PC-3 (cell line): ENCODE measurements at regions not wholly inside any gene's neighbourhood (a gene's known extent, or its start where the extent isn't known, plus 50 kb on each side); places are given as distances from the start of the nearest gene placed in this dataset.

Source experiments
- CTCF ChIP-seq: fragments of 300-600 bp; sonication (generic); conservative IDR thresholded peaks from 2 replicates; pipeline ENCODE4 v1.5.1; 2017; ENCODE audit warnings: antibody characterized with exemption, low read depth, mild to moderate bottlenecking, low read length
- EZH2 ChIP-seq: fragments of 300-600 bp; sonication (generic); IDR thresholded peaks from one replicate; pipeline ENCODE4 v1.6.1; 2017; ENCODE audit warnings: antibody characterized with exemption, mild to moderate bottlenecking, low read length; ENCODE audit not compliant: unreplicated experiment
- EZH2phosphoT487 ChIP-seq: fragments of 300-600 bp; sonication (generic); IDR thresholded peaks from 2 replicates; pipeline ENCODE4 v1.6.1; 2018; ENCODE audit warnings: mild to moderate bottlenecking, antibody characterized with exemption, low read length, borderline replicate concordance

DNA sequence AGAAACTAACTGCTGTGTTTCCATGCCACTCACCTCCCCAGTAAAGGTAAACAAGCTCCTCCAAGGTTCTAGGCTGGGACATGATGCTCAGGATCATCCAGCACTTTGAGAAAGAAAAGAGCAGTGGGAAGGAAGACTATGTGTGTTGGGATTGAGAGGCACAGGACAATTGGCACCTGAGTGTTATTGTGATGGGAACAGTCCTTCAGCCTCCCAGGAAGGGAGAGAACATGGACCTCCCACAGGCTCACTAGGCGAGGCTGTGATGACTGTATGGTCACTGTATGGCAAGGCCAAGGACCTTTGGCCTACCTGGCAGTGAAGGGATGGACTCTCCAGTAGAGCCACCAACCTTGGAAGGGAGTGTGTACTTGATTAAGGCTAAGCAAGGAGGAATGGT, 123.2 kb upstream of the UNC5B start:
- TF ChIP-seq CTCF (no peak), EZH2 (no peak), EZH2phosphoT487 (no peak)
